Activated CD4-positive, alpha-beta T cell treated with anti-CD3 and anti-CD28 coated beads, Interleukin-2, amount 50 U/mL, for 24 hours (primary cell): ENCODE measurements at regions not wholly inside any gene's neighbourhood (a gene's known extent, or its start where the extent isn't known, plus 50 kb on each side); places are given as distances from the start of the nearest gene placed in this dataset.

Source experiments
- DNase-seq, 2 donors: peaks; one replicate each; pipeline ENCODE4 v3.0.0-alpha.2; 2020; ENCODE audit warnings: low read depth in 1 of 2, low spot score in 1 of 2

- DNase-seq = no peak
Observed at GRCh38 chrX:40452031-40452430, 128.7 kb upstream of the ATP6AP2 start.

GRCh38 chrX:40449956-40450706 lies 130.6 kb upstream of the ATP6AP2 start:
- no peak for DNase-seq

- no peak for DNase-seq
Observed at GRCh38 chrX:40449396-40449795, 131.4 kb upstream of the ATP6AP2 start.

GRCh38 chrX:40448793-40449192 lies 132.0 kb upstream of the ATP6AP2 start:
- DNase-seq = no peak

- no peak for DNase-seq
Observed at GRCh38 chrX:40446921-40447320, 133.8 kb upstream of the ATP6AP2 start.

- no peak for DNase-seq
Observed at GRCh38 chrX:40445691-40446090, 135.1 kb upstream of the ATP6AP2 start.

- DNase-seq = no peak
Observed at GRCh38 chrX:40444798-40445496, 135.8 kb upstream of the ATP6AP2 start.

GRCh38 chrX:40444133-40444532 lies 136.6 kb upstream of the ATP6AP2 start:
- DNase-seq = no peak

- no peak for DNase-seq
Observed at GRCh38 chrX:40440866-40441265, 139.9 kb upstream of the ATP6AP2 start.

GRCh38 chrX:40439625-40440532 lies 140.9 kb upstream of the ATP6AP2 start:
- no peak for DNase-seq

GRCh38 chrX:40437348-40437747 lies 143.4 kb upstream of the ATP6AP2 start:
- no peak for DNase-seq

- no peak for DNase-seq
Observed at GRCh38 chrX:40434947-40435346, 145.8 kb upstream of the ATP6AP2 start.

GRCh38 chrX:40434443-40434842 lies 146.3 kb upstream of the ATP6AP2 start:
- DNase-seq = no peak

- no peak for DNase-seq
Observed at GRCh38 chrX:40433160-40433559, 147.6 kb upstream of the ATP6AP2 start.

- DNase-seq = no peak
Observed at GRCh38 chrX:40424259-40424658, 156.5 kb upstream of the ATP6AP2 start.

- no peak for DNase-seq
Observed at GRCh38 chrX:40423299-40423698, 157.5 kb upstream of the ATP6AP2 start.

GRCh38 chrX:40422021-40422420 lies 158.7 kb upstream of the ATP6AP2 start:
- DNase-seq = no peak

- DNase-seq = no peak
Observed at GRCh38 chrX:40420899-40421729, 159.7 kb upstream of the ATP6AP2 start.

- DNase-seq = no peak
Observed at GRCh38 chrX:40418813-40419195, 162.0 kb upstream of the ATP6AP2 start.

GRCh38 chrX:40418146-40418812 lies 162.5 kb upstream of the ATP6AP2 start:
- no peak for DNase-seq
